Lower leg skin (tissue), 3 donors: ENCODE measurements at regions not wholly inside any gene's neighbourhood (a gene's known extent, or its start where the extent isn't known, plus 50 kb on each side); places are given as distances from the start of the nearest gene placed in this dataset.

Experiments used
- CTCF ChIP-seq, 3 donors: fragments of 450-650 bp; IDR thresholded peaks; one replicate each; pipeline ENCODE4 v1.5.1; 2016; ENCODE audit warnings: antibody characterized with exemption in 3 of 3, mild to moderate bottlenecking in 3 of 3, moderate library complexity in 2 of 3
- POLR2A ChIP-seq, 2 donors: fragments of 450-650 bp; IDR thresholded peaks; one replicate each; pipeline ENCODE4 v1.6.1; 2016 to 2017; ENCODE audit warnings: antibody characterized with exemption in 2 of 2, mild to moderate bottlenecking in 1 of 2, moderate library complexity in 1 of 2

DNA sequence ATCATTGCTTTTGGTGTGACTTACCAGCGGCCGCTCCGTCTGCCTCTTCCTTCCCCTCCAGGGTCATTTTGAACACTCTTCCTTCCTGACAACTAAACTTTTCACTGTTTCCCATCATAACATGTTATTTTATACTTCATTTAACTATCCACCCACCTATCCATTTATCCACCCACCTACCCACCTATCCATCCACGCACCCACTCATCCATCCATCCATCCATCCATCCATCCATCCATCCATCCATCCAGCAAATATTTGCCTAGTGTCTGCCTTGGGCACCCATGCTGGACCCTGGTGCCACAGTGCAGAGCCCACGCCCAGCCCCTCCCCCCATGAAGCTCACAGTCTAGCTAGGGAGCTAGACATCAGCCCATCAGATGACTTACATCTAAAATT lies 254.9 kb downstream of the TLE3 start:
- TF ChIP-seq CTCF (IDR thresholded peaks at IDR 0.05) (no peak), POLR2A (IDR thresholded peaks at IDR 0.05) (no peak)
